HCT116 (cell line): ENCODE measurements at regions not wholly inside any gene's neighbourhood (a gene's known extent, or its start where the extent isn't known, plus 50 kb on each side); places are given as distances from the start of the nearest gene placed in this dataset.

ENCODE experiments used
- ATAC-seq: fragments of 200-7000 bp; cut with Tn5 transposase; 2 replicates; pipeline ENCODE4 v1.9.1; 2020; ENCODE audit warnings: mild to moderate bottlenecking, moderate library complexity
- BruUV-seq: library from RNA; stranded (reverse); fragments of 400-500 nt; replicated peaks from 2 replicates; lab custom pipeline; 2021; lab: Mats Ljungman, UMichigan
- CTCF ChIA-PET: fragments of 300-600 bp; sonication (Branson Sonifier 250); formaldehyde crosslinking; loops from one replicate; lab custom pipeline; 2021; ENCODE audit warnings: antibody characterized with exemption; lab: Charles Lee
- POLR2A ChIA-PET: fragments of 300-600, 350-600 bp; sonication (Branson Sonifier 250); formaldehyde crosslinking; loops from one replicate; lab custom pipeline; 2021; ENCODE audit warnings: antibody characterized with exemption; lab: Charles Lee
- RAD21 ChIA-PET, 2 experiments: fragments of 300-600 bp; sonication (Branson Sonifier 250); formaldehyde crosslinking; loops; one replicate each; lab custom pipeline; 2023; ENCODE audit warnings: low total read pairs in 2 of 2; ENCODE audit not compliant: uncharacterized antibody in 2 of 2, unreplicated experiment in 2 of 2, low non-redundant PET in 1 of 2; lab: Charles Lee
- DNase-seq: peaks from one replicate; pipeline ENCODE4 v3.0.0-alpha.2; 2010; ENCODE audit warnings: low read depth, low spot score
- H2AFZ ChIP-seq: fragments of 200-600 bp; shearing (Covaris generic), sonication (generic); 2 replicates; pipeline ENCODE4 v1.6.1; 2017; ENCODE audit warnings: low read depth, mixed run types, mixed read lengths, antibody characterized with exemption, low read length; ENCODE audit not compliant: poor library complexity, severe bottlenecking
- H3K27ac ChIP-seq: 2 replicates; pipeline ENCODE4 v1.5.1; 2012; ENCODE audit warnings: low read depth, low read length
- H3K27me3 ChIP-seq: fragments of 200-600 bp; sonication (generic); 2 replicates; pipeline ENCODE4 v1.6.1; 2016; ENCODE audit warnings: mixed run types, low read length, mixed read lengths; ENCODE audit not compliant: insufficient read depth
- H3K36me3 ChIP-seq, 2 experiments: fragments of 200-500 bp in 1 of 2; fragments of 200-600 bp in 1 of 2; sonication (Bioruptor generic) in 1 of 2; sonication (generic) in 1 of 2; 2 replicates each; pipeline versions ENCODE4 v1.5.1 to v1.6.1; 2014 to 2016; ENCODE audit warnings: low read length in 2 of 2, inconsistent platforms in 1 of 2, mixed read lengths in 1 of 2, mixed run types in 1 of 2; ENCODE audit not compliant: insufficient read depth in 2 of 2, control insufficient read depth in 1 of 2
- H3K4me1 ChIP-seq, 2 experiments: fragments of 200-600 bp in 1 of 2; sonication (generic) in 1 of 2; 2 replicates each; pipeline versions ENCODE4 v1.5.1 to v1.6.1; 2012 to 2017; ENCODE audit warnings: low read length in 2 of 2, inconsistent platforms in 1 of 2, mild to moderate bottlenecking in 1 of 2, mixed read lengths in 1 of 2, mixed run types in 1 of 2, moderate library complexity in 1 of 2; ENCODE audit not compliant: insufficient read depth in 2 of 2, control insufficient read depth in 1 of 2
- H3K4me2 ChIP-seq: fragments of 200-600 bp; sonication (generic); 2 replicates; pipeline ENCODE4 v1.6.1; 2017; ENCODE audit warnings: mixed run types, low read length, mixed read lengths
- H3K4me3 ChIP-seq, 2 experiments: fragments of 200-600 bp in 1 of 2; sonication (generic) in 1 of 2; replicated peaks in 1 of 2; 2 replicates each; pipeline ENCODE4 v1.5.1; 2011 to 2016; ENCODE audit warnings: low read length in 2 of 2, control low read depth in 1 of 2, low read depth in 1 of 2, mild to moderate bottlenecking in 1 of 2, mixed read lengths in 1 of 2, mixed run types in 1 of 2
- H3K79me2 ChIP-seq: fragments of 200-600 bp; sonication (generic); 2 replicates; pipeline ENCODE4 v1.6.1; 2017; ENCODE audit warnings: mild to moderate bottlenecking, mixed run types, low read length, moderate library complexity, mixed read lengths; ENCODE audit not compliant: insufficient read depth
- H3K9ac ChIP-seq: fragments of 200-600 bp; sonication (generic); 2 replicates; pipeline ENCODE4 v1.6.1; 2016; ENCODE audit warnings: low read length, mixed read lengths
- H3K9me2 ChIP-seq: fragments of 200-600 bp; sonication (generic), shearing (Covaris generic); 2 replicates; pipeline ENCODE4 v1.6.1; 2017; ENCODE audit warnings: mixed run types, mild to moderate bottlenecking, moderate library complexity; ENCODE audit not compliant: insufficient read depth
- H3K9me3 ChIP-seq, 2 experiments: fragments of 200-500 bp in 1 of 2; fragments of 200-600 bp in 1 of 2; sonication (Bioruptor generic) in 1 of 2; sonication (generic) in 1 of 2; 2 replicates each; pipeline ENCODE4 v1.6.1; 2014 to 2017; ENCODE audit warnings: low read length in 2 of 2, mixed read lengths in 2 of 2, inconsistent platforms in 1 of 2, low read depth in 1 of 2, mild to moderate bottlenecking in 1 of 2, mixed run types in 1 of 2, moderate library complexity in 1 of 2; ENCODE audit not compliant: control insufficient read depth in 1 of 2, insufficient read depth in 1 of 2
- H4K20me1 ChIP-seq: fragments of 200-600 bp; sonication (generic), shearing (Covaris generic); 2 replicates; pipeline ENCODE4 v1.6.1; 2017; ENCODE audit warnings: mixed run types, mild to moderate bottlenecking, moderate library complexity; ENCODE audit not compliant: insufficient read depth
- EGR1 ChIP-seq: IDR thresholded peaks from 2 replicates; pipeline ENCODE4 v1.6.1; 2012; ENCODE audit warnings: low read depth
- TCF7L2 ChIP-seq: IDR thresholded peaks from 2 replicates; pipeline ENCODE4 v1.7.0; 2011; ENCODE audit warnings: borderline replicate concordance, inconsistent platforms; ENCODE audit not compliant: insufficient read depth, insufficient read length; ENCODE audit errors: extremely low read depth
- intact Hi-C: fragments of 100-400 bp; cut with micrococcal nuclease; formaldehyde crosslinking; loops from 2 replicates; pipeline ENCODE4 v1.10.0; 2022
- TF ChIP-seq, protein P1 (sequence below): IDR thresholded peaks from 2 replicates; pipeline ENCODE4 v1.6.1; 2012; ENCODE audit warnings: low read depth
- TF ChIP-seq, protein P2 (sequence below), 3 experiments: fragments of 200-600 bp in 1 of 3; sonication (generic) in 1 of 3; IDR thresholded peaks in 2 of 3; conservative IDR thresholded peaks in 1 of 3; 2 replicates each; pipeline ENCODE4 v1.5.1; 2012 to 2017; ENCODE audit warnings: low read depth in 2 of 3, low read length in 2 of 3, antibody characterized with exemption in 1 of 3, borderline replicate concordance in 1 of 3, control low read depth in 1 of 3, mild to moderate bottlenecking in 1 of 3, mixed read lengths in 1 of 3, mixed run types in 1 of 3, moderate library complexity in 1 of 3; ENCODE audit not compliant: insufficient read depth in 1 of 3
- TF ChIP-seq, protein P3 (sequence below): IDR thresholded peaks from 2 replicates; pipeline ENCODE4 v1.6.1; 2011; ENCODE audit warnings: mild to moderate bottlenecking, low read length, moderate library complexity; ENCODE audit not compliant: insufficient replicate concordance; ENCODE audit errors: extremely low read depth

DNA sequence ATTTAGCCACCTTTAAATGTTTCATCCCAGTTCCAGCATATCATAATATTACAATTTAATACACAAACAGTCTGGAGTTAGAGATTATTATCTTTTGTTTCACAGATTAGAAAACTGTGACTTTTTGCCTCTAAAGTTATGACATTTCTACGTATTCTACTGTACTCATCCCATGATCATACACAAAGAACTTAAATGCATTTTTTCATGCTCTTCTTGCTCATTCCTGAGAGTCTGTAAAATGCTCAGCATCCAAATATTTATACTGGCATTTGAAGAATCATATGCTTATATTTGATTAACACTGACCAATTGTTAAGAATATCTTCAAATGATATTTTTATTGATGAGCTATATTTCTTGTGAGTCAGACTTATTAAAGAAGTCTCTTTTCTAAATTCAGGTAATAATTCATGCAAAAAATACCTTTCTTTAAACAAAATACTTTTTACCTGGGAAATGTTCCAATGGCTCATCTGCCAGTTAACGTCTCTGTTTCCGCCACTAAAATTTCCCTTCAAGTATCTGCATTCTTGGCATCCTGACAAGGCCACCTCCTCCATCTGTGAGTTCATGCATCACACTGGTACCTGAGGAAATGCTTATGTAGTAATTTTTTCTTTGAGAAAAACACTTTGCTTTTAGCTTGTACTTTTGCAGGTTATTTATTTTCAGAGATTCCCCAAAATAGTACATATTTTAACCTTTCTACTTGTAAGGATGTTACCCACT lies 139.6 kb upstream of the RASA1 start:
- Histone ChIP-seq H3K4me1 (peaks cover 0 to 3% of the 10 kb centered on the region in 2 experiments; a peak in 2 of 4 replicates), H3K27ac (no peak overlapping the region), H3K36me3 (no peaks in the 10 kb centered on the region), H3K79me2 (no peaks in the 10 kb centered on the region), H4K20me1 (no peaks in the 10 kb centered on the region), H3K4me3 (no peak overlapping the region), H2AFZ (peak overlapping the region; percentile 0), H3K27me3 (no peaks in the 10 kb centered on the region), H3K4me2 (no peak overlapping the region), H3K9me2 (no peaks in the 10 kb centered on the region), H3K9me3 (no peaks in the 10 kb centered on the region)
- intact Hi-C loops = no loop called here
- ChIA-PET RAD21 (no interaction called here), CTCF (no interaction called here), POLR2A (no interaction called here)
- DNase-seq (no peak), ATAC-seq (no peak)
- no TSS peak for BruUV-seq
- TF ChIP-seq TCF7L2 = no peak
- TF ChIP-seq, protein P1, sequence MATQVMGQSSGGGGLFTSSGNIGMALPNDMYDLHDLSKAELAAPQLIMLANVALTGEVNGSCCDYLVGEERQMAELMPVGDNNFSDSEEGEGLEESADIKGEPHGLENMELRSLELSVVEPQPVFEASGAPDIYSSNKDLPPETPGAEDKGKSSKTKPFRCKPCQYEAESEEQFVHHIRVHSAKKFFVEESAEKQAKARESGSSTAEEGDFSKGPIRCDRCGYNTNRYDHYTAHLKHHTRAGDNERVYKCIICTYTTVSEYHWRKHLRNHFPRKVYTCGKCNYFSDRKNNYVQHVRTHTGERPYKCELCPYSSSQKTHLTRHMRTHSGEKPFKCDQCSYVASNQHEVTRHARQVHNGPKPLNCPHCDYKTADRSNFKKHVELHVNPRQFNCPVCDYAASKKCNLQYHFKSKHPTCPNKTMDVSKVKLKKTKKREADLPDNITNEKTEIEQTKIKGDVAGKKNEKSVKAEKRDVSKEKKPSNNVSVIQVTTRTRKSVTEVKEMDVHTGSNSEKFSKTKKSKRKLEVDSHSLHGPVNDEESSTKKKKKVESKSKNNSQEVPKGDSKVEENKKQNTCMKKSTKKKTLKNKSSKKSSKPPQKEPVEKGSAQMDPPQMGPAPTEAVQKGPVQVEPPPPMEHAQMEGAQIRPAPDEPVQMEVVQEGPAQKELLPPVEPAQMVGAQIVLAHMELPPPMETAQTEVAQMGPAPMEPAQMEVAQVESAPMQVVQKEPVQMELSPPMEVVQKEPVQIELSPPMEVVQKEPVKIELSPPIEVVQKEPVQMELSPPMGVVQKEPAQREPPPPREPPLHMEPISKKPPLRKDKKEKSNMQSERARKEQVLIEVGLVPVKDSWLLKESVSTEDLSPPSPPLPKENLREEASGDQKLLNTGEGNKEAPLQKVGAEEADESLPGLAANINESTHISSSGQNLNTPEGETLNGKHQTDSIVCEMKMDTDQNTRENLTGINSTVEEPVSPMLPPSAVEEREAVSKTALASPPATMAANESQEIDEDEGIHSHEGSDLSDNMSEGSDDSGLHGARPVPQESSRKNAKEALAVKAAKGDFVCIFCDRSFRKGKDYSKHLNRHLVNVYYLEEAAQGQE = no peak
- TF ChIP-seq, all 23 proteins: peak for 0
- no peak overlapping the region for H3K9ac ChIP-seq

DNA sequence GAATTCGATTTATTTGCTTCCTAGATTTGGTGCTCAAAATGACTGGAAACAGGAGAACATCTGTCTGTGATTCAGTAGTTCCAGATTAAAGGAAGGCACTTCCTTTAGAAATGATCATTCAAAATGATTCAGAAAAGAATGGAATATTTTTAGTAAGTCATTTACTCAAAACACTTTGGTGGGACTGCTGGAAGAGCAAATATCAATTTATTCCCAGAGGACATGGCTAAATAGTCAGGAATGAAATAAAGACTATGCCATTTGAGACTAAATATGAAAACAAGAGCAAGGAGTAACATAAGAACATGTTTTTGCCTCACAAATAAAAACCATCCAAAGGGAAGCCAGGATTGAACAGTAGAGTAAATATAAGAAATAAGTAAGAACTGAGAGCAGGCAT lies 138.6 kb upstream of the RASA1 start:
- Histone ChIP-seq H3K9ac (no peak overlapping the region), H3K27ac (no peak overlapping the region), H3K9me2 (no peaks in the 10 kb centered on the region), H3K4me2 (no peak overlapping the region), H3K27me3 (no peaks in the 10 kb centered on the region), H3K36me3 (no peaks in the 10 kb centered on the region), H4K20me1 (no peaks in the 10 kb centered on the region), H3K9me3 (no peaks in the 10 kb centered on the region), H3K4me3 (no peak overlapping the region), H3K79me2 (no peaks in the 10 kb centered on the region), H3K4me1 (no peaks in the 10 kb centered on the region), H2AFZ (peak overlapping the region; percentile 1)
- intact Hi-C loops = no loop called here
- CTCF ChIA-PET = no interaction called here
- no TSS peak for BruUV-seq
- DNase-seq (no peak), ATAC-seq (no peak)
- POLR2A ChIA-PET = no interaction called here
- RAD21 ChIA-PET = no interaction called here
- TF ChIP-seq, protein P2, sequence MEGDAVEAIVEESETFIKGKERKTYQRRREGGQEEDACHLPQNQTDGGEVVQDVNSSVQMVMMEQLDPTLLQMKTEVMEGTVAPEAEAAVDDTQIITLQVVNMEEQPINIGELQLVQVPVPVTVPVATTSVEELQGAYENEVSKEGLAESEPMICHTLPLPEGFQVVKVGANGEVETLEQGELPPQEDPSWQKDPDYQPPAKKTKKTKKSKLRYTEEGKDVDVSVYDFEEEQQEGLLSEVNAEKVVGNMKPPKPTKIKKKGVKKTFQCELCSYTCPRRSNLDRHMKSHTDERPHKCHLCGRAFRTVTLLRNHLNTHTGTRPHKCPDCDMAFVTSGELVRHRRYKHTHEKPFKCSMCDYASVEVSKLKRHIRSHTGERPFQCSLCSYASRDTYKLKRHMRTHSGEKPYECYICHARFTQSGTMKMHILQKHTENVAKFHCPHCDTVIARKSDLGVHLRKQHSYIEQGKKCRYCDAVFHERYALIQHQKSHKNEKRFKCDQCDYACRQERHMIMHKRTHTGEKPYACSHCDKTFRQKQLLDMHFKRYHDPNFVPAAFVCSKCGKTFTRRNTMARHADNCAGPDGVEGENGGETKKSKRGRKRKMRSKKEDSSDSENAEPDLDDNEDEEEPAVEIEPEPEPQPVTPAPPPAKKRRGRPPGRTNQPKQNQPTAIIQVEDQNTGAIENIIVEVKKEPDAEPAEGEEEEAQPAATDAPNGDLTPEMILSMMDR (IDR thresholded peaks at IDR 0.05 in 2 of 3, conservative IDR thresholded peaks at IDR 0.05 in 1 of 3; ENCODE audit: borderline replicate concordance in 1 of 3, insufficient read depth in 1 of 3, low read depth in 2 of 3, low read length in 2 of 3) = no peak
- no peak for TF ChIP-seq TCF7L2
- TF ChIP-seq, protein P3, sequence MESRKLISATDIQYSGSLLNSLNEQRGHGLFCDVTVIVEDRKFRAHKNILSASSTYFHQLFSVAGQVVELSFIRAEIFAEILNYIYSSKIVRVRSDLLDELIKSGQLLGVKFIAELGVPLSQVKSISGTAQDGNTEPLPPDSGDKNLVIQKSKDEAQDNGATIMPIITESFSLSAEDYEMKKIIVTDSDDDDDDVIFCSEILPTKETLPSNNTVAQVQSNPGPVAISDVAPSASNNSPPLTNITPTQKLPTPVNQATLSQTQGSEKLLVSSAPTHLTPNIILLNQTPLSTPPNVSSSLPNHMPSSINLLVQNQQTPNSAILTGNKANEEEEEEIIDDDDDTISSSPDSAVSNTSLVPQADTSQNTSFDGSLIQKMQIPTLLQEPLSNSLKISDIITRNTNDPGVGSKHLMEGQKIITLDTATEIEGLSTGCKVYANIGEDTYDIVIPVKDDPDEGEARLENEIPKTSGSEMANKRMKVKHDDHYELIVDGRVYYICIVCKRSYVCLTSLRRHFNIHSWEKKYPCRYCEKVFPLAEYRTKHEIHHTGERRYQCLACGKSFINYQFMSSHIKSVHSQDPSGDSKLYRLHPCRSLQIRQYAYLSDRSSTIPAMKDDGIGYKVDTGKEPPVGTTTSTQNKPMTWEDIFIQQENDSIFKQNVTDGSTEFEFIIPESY = no peak
- TF ChIP-seq EGR1 = no peak
